GM21723 (cell line): ENCODE measurements at regions not wholly inside any gene's neighbourhood (a gene's known extent, or its start where the extent isn't known, plus 50 kb on each side); places are given as distances from the start of the nearest gene placed in this dataset.
A peak's percentile ranks its signal among the peaks of the same experiment; 100 is the strongest.
"Not testable (repeated sequence)": the region's sequence is repeated elsewhere in the genome, so short reads cannot be mapped to it uniquely, and the experiment has no call there.

ENCODE experiments used
- ATAC-seq: cut with Tn5 transposase; IDR thresholded peaks from one replicate; pipeline ENCODE4 v1.9.1; 2021; ENCODE audit warnings: mild to moderate bottlenecking, moderate library complexity; ENCODE audit not compliant: unreplicated experiment

DNA sequence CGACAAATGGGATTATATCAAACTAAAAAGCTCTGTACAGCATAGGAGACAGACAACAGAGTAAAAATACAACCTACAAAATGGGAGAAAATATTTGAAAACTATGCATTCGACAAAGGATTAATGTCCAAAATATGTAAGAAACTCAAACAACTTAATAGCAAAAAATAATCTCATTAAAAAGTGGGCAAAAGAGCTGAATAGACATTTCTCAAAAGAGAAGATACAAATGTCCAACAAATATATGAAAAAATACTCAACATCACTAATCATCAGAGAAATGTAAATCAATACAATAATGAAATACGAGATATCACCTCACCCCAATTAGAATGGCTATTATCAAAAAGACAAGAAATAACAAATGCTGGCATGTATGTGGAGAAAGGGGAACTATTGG is 272.9 kb downstream of the KLHL13 start:
- no peak for ATAC-seq

- ATAC-seq = no peak
Measured at GRCh38 chrX:117840645-117841044, 276.0 kb downstream of the KLHL13 start.

DNA sequence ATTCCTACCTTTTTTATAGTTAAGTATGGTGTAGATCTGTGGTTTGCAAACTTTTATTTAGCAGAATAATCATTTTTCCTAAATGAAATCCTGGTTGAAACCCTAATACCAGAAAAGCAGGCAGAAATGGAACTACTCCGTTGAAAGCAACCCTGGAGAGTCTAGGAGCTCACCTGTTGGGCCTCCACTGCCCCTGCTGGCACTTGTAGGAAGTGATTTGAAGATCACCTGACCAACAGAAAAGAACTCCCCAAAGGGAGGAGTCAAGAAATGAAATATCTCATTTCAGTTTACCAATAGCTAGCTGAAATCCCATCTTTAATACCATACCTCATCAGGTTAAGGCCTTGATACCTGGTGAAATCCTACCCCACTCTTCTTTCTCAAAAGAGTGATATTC is 277.1 kb downstream of the KLHL13 start:
- ATAC-seq = no peak

DNA sequence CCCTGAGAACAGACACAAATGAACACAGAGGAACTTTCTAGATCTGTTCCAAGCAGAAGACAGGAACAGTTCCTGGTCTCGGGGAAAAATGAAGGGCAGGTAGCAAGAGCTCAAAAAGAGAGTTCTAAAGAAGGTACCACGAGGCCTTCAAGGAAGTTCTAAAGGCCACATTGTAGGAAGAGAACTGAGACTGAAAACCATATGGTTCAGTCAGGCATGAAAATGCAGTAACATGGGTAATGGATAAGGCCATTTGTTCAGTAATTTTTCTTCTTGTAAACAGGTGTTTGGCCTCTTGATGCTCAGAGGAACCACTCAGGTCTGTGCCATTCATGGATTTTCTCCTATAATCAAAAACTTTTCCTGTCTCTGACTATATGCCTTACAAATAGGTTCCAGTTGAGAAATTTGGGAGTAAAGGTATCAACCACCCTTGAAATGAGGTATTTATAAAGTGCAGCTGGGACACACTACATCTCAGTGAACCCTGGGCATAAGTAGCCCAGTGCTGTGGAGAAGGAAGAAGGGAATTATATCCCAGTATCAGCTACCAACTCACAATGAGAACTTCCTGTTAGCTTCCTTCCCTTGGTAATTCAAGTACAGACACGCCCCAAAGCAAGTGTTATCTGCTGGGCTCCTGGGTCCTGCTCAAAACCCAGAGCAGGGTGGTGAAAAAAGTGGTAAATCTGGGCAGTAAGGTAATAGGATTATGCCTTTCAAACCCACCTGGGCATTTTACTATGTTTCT is 277.9 kb downstream of the KLHL13 start:
- no peak for ATAC-seq

DNA sequence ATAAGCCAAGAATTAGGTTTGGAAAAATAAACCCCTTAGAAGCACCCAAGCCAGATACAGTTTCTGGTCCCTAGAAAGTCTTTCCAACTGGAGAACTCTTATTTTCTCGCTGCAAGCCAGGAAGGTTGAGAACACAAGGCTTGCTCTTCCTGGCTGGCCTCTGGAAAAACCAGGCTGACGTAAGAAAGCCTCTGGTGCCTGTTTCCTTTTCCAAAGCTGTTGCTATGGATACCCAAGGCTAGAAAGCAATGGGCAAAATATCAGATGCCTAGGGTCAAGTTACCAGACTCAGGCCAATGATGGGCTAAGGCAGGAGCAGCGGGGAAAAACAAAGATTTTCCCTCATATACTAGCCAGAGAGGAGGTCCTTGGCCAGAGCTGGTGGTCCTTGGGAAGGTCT is 281.6 kb downstream of the KLHL13 start:
- ATAC-seq = no peak

DNA sequence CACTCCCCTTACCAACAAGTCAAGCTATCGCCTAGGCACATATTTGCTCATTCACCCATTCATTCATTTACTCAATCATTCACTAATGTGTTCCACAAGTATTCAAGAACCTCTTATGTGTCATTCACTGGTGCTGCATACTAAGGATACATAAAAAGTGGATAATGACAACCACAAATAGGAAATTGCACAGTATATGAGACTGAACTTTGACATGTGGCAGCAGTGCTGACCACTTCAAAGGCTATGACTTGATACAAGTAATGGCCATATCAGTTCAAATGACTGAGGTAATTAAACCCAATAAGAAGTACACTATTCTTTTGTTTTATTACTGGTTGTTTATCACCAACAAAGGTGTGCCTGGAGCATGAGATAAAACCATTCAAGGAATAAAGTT is 282.5 kb downstream of the KLHL13 start:
- no peak for ATAC-seq

GRCh38 chrX:117821472-117821871 is 295.1 kb downstream of the KLHL13 start:
- not testable (repeated sequence) for ATAC-seq

DNA sequence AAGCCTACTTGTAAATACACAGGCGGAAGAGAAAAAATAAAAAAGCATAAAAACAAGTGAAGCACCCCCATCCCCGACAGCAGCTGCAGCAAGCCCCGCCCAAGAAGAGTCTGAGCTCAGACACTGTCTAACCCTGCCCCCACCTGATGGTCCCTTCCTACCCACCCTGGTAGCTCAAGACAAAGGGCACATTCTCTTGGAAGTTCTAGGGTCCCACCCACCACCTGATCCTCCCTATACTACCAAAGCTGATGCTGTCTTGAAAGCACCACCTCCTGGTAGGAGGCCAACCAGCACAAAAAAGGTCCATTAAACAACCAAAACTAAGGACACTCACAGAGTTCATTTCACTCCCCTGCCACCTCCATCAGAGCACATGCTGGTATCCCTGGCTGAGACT is 308.2 kb downstream of the KLHL13 start:
- ATAC-seq = no peak

GRCh38 chrX:117803463-117803862 is 313.1 kb downstream of the KLHL13 start:
- ATAC-seq = no peak

DNA sequence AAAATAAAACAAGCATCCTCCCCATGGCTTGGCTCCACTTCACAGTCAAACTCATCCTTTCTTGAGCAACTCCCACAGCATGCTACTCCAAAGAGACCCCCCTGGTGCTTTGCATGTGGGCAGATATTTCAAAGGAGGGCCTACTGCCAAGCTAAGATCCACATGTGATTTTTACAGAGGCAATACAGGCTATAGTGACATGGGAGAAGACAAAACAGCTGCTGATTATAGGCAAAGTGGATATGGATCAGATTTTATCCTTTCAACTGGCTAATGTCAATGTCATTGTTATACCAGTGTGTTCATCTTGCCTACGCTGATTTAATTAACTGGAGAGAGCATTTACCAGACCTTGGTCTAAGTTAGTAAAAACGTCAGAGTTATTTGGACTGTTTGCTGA is 328.3 kb downstream of the KLHL13 start:
- no peak for ATAC-seq

DNA sequence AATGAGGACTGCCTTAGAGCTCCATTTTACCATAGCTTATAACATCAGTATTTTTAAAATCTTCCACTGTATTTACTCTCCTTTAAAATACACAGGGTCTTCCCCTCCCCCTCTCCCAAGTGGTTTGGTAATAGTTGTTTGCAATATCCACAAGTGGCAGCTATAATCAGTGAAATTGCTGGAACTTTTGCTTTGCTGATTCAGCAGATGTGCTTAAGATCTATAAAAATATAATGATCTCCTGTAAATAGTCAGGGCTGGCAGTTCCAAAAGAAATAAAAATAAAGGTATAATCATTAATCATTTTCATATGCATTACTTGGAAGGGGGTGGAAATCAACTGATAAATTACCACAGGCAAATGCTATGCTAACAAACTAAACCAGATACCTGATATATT is 345.2 kb downstream of the KLHL13 start:
- ATAC-seq = no peak

- no peak for ATAC-seq
Measured at GRCh38 chrX:117768861-117769604, 347.6 kb downstream of the KLHL13 start.

DNA sequence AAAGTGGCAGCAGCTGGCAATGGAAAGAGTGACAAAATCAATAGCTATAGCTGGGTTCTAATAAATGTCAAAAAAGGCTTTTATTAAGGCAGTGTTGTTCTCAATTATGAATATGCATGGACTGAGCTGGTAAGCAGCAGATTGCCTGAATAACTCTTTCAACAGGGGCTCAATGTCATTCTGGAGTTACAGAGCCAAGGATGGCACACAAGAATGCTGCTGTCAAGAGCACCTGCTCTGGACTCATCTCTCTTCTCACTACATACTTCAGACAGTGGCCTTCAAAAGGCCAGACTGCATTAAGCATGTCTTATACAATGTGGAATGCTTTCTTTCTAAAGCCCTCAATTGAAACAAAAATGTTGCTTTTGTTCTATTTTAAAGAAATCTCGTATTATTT is 351.4 kb downstream of the KLHL13 start:
- no peak for ATAC-seq

DNA sequence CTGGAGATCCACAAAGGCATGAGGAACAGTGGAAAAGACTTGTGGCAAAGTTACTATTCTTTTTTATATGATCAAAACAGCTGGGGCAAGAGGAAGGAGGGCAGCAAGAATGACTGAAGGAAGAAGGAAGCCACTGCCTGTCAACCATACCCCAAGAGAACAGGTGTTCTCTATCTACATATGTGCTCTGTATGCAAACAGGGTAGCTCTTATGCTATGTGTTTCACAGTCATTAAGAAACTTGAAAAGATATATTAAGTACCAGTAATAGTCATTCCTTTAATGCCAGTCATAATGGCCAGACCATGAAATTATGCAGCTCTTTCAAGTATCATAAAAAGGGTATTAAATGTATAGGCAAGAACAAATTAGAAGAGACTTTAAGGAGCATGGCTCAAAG is 363.9 kb downstream of the KLHL13 start:
- peak; percentile 71 for ATAC-seq

DNA sequence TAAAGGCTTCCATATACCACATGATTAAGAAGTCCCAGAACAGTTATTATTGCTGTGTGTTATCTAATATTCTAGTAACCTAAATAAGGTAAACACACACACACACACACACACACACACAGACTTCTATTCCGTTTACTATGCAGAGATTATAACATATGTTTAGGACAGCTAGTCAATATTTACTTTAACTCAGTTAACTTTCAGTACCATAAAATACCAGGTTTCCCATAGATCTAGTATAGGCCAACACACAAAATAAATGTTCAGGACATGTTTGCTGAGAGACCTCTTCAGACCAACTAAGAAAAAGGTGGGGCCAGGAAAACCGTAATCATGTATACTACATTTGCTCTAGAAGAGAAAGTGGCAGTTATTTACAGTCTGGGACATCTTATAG is 365.5 kb downstream of the KLHL13 start:
- ATAC-seq = no peak

DNA sequence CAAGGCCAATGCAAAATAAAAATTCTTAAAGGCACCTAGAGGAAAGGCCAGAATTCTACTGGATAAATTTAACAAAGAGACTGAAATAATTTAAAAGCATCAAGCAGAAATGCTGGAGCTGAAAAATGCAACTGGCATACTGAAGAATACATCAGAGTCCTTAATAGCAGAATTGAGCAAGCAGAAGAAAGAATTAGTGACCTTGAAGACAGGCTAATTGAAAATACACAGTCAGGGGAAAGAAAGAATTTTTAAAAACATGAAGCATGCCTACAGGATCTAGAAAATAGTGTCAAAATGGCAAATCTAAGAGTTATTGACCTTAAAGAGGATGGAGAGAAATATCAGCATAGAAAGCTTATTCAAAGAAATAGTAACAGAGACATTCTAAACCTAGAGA is 371.7 kb downstream of the KLHL13 start:
- ATAC-seq = no peak

- no peak for ATAC-seq
Measured at GRCh38 chrX:117743469-117744251, 372.9 kb downstream of the KLHL13 start.

- no peak for ATAC-seq
Measured at GRCh38 chrX:117713411-117713810, 403.2 kb downstream of the KLHL13 start.

- no peak for ATAC-seq
Measured at GRCh38 chrX:117711782-117712181, 404.8 kb downstream of the KLHL13 start.

GRCh38 chrX:117707948-117708743 is 408.5 kb downstream of the KLHL13 start:
- ATAC-seq = no peak

DNA sequence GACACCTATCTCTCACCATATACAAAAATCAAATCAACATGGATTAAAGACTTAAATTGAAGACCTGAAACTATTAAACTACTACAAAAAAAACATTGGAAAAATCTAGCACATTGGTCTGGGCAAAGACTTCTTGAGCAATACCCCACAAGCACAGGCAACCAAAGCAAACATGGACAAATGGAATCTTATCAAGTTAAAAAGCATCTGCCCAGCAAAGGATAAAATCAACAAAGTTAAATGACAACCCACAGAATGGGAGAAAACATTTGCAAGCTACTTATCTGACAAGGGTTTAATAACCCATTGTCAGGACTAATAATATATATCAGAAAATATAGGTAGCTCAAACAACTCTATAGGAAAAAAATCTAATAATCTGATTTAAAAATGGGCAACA is 415.6 kb downstream of the KLHL13 start:
- no peak for ATAC-seq
